Psoas muscle (tissue), 7 donors: ENCODE measurements at regions not wholly inside any gene's neighbourhood (a gene's known extent, or its start where the extent isn't known, plus 50 kb on each side); places are given as distances from the start of the nearest gene placed in this dataset.

Source experiments
- ATAC-seq, 4 donors: fragments of 200-7000 bp; cut with Tn5 transposase; one replicate each; pipeline ENCODE4 v1.9.1; 2020; ENCODE audit warnings: moderate library complexity in 3 of 4, mild to moderate bottlenecking in 2 of 4
- DNase-seq, 2 donors: peaks; one replicate each; pipeline ENCODE4 v3.0.0-alpha.2; 2020
- H3K27ac ChIP-seq: fragments of 200-600 bp; one replicate; pipeline ENCODE4 v1.8.0; 2022
- H3K27me3 ChIP-seq, 3 donors: fragments of 200-600 bp in 1 of 3; one replicate each; pipeline versions ENCODE4 v1.6.1 to v1.8.0; 2013 to 2022; ENCODE audit warnings: low read length in 2 of 3, mild to moderate bottlenecking in 2 of 3, moderate library complexity in 1 of 3; ENCODE audit not compliant: insufficient read depth in 3 of 3
- H3K36me3 ChIP-seq, 2 donors: fragments of 200-600 bp in 1 of 2; one replicate each; pipeline versions ENCODE4 v1.6.1 to v1.8.0; 2013 to 2022; ENCODE audit warnings: low read depth in 1 of 2, mild to moderate bottlenecking in 1 of 2, moderate library complexity in 1 of 2; ENCODE audit not compliant: insufficient read depth in 1 of 2
- H3K4me1 ChIP-seq: fragments of 200-600 bp; one replicate; pipeline ENCODE4 v1.8.0; 2022
- H3K4me3 ChIP-seq: fragments of 200-600 bp; one replicate; pipeline ENCODE4 v1.8.0; 2022; ENCODE audit warnings: mild to moderate bottlenecking
- H3K9me3 ChIP-seq: fragments of 200-600 bp; one replicate; pipeline ENCODE4 v1.8.0; 2022
- WGBS, 3 donors: extraction: QIAGEN DNeasy Blood & Tissue Kit; methylation state at CpG; one replicate each; pipeline versions ENCODE4 v1.1.6 to v1.1.7; 2013; 5-methylcytosine and 5-hydroxymethylcytosine counted together
- intact Hi-C, 2 donors: fragments of 100-400 bp; cut with DNase I; formaldehyde crosslinking; loops; one replicate each; pipeline versions ENCODE4 v1.11.0 to v1.14.2; 2022
- TF ChIP-seq, protein P1 (sequence below): fragments of 200-600 bp; IDR thresholded peaks from one replicate; pipeline ENCODE4 v1.8.0; 2022; ENCODE audit warnings: antibody characterized with exemption
- donor health status: healthy with polysubstance abuse.
- donor health status: DM: no; HTN: no; CAD: no; lungs with moderate emphysema.
- donor health status: Bipolar disorder and iron deficiency.
- donor health status: healthy.
- donor health status: DM: yes; HTN: yes; CAD: no.
- donor health status: DM: no; HTN: no; CAD: no.
- donor health status: DM: yes; HTN: yes; CAD: no.

DNA sequence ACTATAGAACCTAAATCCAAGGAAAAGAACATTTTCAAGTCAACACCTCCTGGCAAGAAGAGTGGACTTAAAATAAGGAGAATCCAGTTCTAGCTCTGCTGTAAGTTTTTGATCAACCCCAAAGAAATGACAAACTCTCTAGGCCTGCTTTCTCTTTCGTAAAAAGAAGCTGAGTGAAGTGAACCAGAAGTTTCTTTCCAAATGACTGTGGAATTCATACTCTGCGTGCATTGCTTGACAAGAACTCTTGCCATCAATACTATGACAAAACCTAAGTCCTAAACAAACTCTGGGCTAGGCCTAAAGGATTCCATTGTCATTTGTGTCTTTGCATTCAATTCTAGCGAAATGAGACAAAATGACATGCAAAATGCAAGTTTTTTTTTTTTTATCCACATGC is 187.5 kb upstream of the SOX9 start:
- intact Hi-C loops, result no loop called here
- ATAC-seq, result no peak

DNA sequence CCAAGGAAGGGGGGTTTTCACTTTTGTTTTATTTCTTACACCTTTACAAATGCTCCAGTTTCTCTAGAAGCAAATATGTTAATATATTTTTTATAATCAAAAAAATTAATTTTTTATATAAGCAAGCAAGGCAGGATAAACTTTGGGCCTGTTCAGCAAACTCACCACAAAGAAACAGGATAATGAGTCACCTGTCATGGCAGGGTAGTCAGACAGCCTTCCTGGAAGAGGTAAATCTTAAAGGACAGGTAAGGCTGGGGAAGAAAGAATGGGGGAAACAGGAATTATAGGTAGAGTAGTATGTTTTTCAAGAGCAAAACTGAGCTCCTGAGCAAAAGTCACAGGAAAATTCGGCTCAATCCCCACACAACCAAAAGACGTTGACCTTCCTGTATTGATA is 186.3 kb upstream of the SOX9 start:
- intact Hi-C loops, result no loop called here
- no peak for ATAC-seq
- Histone ChIP-seq H3K27ac (no peak overlapping the region), H3K36me3 (no peaks in the 10 kb centered on the region), H3K9me3 (no peaks in the 10 kb centered on the region), H3K4me3 (no peak overlapping the region), H3K4me1 (no peaks in the 10 kb centered on the region), H3K27me3 (no peaks in the 10 kb centered on the region)
- no peak for DNase-seq
- TF ChIP-seq, protein P1, sequence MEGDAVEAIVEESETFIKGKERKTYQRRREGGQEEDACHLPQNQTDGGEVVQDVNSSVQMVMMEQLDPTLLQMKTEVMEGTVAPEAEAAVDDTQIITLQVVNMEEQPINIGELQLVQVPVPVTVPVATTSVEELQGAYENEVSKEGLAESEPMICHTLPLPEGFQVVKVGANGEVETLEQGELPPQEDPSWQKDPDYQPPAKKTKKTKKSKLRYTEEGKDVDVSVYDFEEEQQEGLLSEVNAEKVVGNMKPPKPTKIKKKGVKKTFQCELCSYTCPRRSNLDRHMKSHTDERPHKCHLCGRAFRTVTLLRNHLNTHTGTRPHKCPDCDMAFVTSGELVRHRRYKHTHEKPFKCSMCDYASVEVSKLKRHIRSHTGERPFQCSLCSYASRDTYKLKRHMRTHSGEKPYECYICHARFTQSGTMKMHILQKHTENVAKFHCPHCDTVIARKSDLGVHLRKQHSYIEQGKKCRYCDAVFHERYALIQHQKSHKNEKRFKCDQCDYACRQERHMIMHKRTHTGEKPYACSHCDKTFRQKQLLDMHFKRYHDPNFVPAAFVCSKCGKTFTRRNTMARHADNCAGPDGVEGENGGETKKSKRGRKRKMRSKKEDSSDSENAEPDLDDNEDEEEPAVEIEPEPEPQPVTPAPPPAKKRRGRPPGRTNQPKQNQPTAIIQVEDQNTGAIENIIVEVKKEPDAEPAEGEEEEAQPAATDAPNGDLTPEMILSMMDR, result no peak
- 92 to 98% (median 94%) methylated on average over 2 of the region's 2 CpGs for WGBS, 3 donors

More for the DNA sequence above, 187.5 kb upstream of the SOX9 start:
- WGBS, 3 donors, result 92 to 96% (median 92%) methylated on average over 3 of the region's 3 CpGs
- Histone ChIP-seq H3K4me1 (no peaks in the 10 kb centered on the region), H3K36me3 (no peaks in the 10 kb centered on the region), H3K27ac (no peak overlapping the region), H3K4me3 (no peak overlapping the region), H3K9me3 (no peaks in the 10 kb centered on the region), H3K27me3 (no peaks in the 10 kb centered on the region)
- TF ChIP-seq, protein P1, result no peak
- no peak for DNase-seq

DNA sequence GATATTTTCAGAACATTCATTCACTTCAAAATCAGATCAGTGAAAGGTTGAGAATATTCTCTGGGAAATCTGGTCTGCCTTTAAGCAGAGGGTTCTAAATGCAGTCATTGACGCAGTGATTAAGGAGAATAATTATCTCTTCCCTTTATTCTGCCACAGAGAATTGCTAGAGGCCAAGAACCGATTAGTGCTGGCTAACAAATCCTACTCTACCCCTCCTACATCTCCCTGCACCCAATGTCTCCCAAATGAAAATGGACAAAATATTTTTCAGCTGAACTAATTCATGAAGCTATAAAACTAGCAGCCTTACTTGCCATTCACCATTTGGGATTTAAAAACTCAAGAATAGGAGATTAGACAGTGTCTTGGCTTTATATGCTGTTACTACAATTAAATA is 185.5 kb upstream of the SOX9 start:
- no peak overlapping the region for H3K27ac ChIP-seq
- H3K4me3 ChIP-seq, result no peak overlapping the region
- intact Hi-C loops, result no loop called here
- H3K27me3 ChIP-seq, result no peaks in the 10 kb centered on the region
- WGBS, 3 donors, result 48 to 57% (median 54%) methylated on average over 2 of the region's 2 CpGs
- H3K36me3 ChIP-seq, result no peaks in the 10 kb centered on the region
- TF ChIP-seq, protein P1, result no peak
- DNase-seq, result no peak
- H3K4me1 ChIP-seq, result no peaks in the 10 kb centered on the region
- H3K9me3 ChIP-seq, result no peaks in the 10 kb centered on the region
- no peak for ATAC-seq

DNA sequence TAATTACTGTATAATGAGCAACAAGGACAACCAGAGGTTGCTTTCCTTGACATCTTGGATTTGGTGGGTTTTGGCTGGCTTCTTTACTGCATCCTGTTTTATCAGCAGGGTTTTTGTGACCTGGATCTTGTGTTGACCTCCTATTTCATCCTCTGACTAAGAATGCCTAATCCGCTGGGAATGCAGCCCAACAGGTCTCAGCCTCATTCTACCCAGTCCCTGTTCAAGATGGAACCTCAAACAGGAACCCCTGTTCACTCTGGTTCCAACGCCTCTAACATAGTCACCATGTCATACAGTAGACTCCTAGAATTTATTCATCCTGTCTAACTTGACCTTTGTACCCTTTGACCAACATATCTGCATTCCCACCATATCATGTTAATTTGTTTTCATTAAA is 183.8 kb upstream of the SOX9 start:
- Histone ChIP-seq H3K4me1 (no peaks in the 10 kb centered on the region), H3K27ac (no peak overlapping the region), H3K27me3 (no peaks in the 10 kb centered on the region), H3K36me3 (no peaks in the 10 kb centered on the region), H3K9me3 (no peaks in the 10 kb centered on the region), H3K4me3 (no peak overlapping the region)
- no peak for DNase-seq
- 90 to 97% (median 93%) methylated on average over 2 of the region's 2 CpGs for WGBS, 3 donors
- TF ChIP-seq, protein P1, result no peak
- ATAC-seq, result no peak
- intact Hi-C loops, result no loop called here

DNA sequence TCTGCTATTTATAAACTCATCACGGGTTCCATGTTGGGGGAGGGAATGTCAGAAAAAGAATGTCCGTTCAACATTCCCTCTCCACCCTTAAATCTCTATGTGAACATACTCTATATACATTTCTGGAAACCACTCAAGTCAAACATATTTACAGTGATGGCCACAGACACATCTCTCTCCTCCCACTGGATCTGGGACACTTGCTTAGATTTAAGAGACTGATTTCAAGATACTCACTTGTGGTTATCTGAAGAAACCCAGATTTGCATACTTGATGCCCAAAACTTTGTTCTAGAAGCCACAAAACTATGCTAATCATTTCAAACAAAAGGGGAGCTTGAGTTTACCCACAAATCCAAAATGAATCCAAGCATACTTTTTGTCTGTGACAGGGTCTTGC is 182.9 kb upstream of the SOX9 start:
- WGBS, 3 donors, result 63 to 74% (median 64%) methylated on average over 2 of the region's 2 CpGs
- Histone ChIP-seq H3K4me1 (no peaks in the 10 kb centered on the region), H3K27me3 (no peaks in the 10 kb centered on the region), H3K9me3 (no peaks in the 10 kb centered on the region), H3K27ac (no peak overlapping the region), H3K4me3 (no peak overlapping the region), H3K36me3 (no peaks in the 10 kb centered on the region)
- TF ChIP-seq, protein P1, result no peak
- intact Hi-C loops, result no loop called here
- DNase-seq (no peak), ATAC-seq (no peak)
